IMR-90 (cell line): ENCODE measurements at regions not wholly inside any gene's neighbourhood (a gene's known extent, or its start where the extent isn't known, plus 50 kb on each side); places are given as distances from the start of the nearest gene placed in this dataset.

ENCODE experiments used
- ATAC-seq: fragments of 200-7000 bp; cut with Tn5 transposase; 2 replicates; pipeline ENCODE4 v1.9.1; 2020; ENCODE audit warnings: low read depth, mild to moderate bottlenecking, moderate library complexity
- BruUV-seq: library from RNA; stranded (reverse); fragments of 400-500 nt; replicated peaks from 2 replicates; lab custom pipeline; 2021; lab: Mats Ljungman, UMichigan
- CTCF ChIA-PET: fragments of 300-600 bp; formaldehyde crosslinking; extraction: SDS; loops from one replicate; lab custom pipeline; 2021; ENCODE audit warnings: antibody characterized with exemption; lab: Yijun Ruan, JAX
- POLR2A ChIA-PET: fragments of 300-600 bp; sonication (Branson Sonifier 250); formaldehyde crosslinking; loops from one replicate; lab custom pipeline; 2022; ENCODE audit warnings: antibody characterized with exemption; ENCODE audit not compliant: unreplicated experiment; lab: Charles Lee
- DNase-seq: peaks from one replicate; pipeline ENCODE4 v3.0.0; 2013
- H2AFZ ChIP-seq: replicated peaks from 2 replicates; pipeline ENCODE3; 2013; ENCODE audit warnings: low read length, mild to moderate bottlenecking; ENCODE audit not compliant: poor library complexity
- H2AK5ac ChIP-seq: 2 replicates; pipeline ENCODE4 v1.6.1; 2013; ENCODE audit warnings: low read depth, low read length, inconsistent platforms
- H2AK9ac ChIP-seq: replicated peaks from 2 replicates; pipeline ENCODE3; 2013; ENCODE audit warnings: mild to moderate bottlenecking, low read depth, low read length, moderate library complexity; ENCODE audit not compliant: poor library complexity
- H2BK120ac ChIP-seq: 2 replicates; pipeline ENCODE4 v1.6.1; 2013; ENCODE audit warnings: low read depth, low read length, inconsistent platforms
- H2BK15ac ChIP-seq: 3 replicates; pipeline ENCODE4 v1.6.1; 2013; ENCODE audit warnings: low read depth, low read length, inconsistent platforms
- H2BK20ac ChIP-seq: 2 replicates; pipeline ENCODE4 v1.6.1; 2013; ENCODE audit warnings: low read depth, mild to moderate bottlenecking, inconsistent platforms, low read length, moderate library complexity
- H2BK5ac ChIP-seq: 2 replicates; pipeline ENCODE4 v1.6.1; 2013; ENCODE audit warnings: mild to moderate bottlenecking, low read depth, low read length, inconsistent platforms; ENCODE audit not compliant: poor library complexity, severe bottlenecking
- H3K14ac ChIP-seq: replicated peaks from 2 replicates; pipeline ENCODE4 v1.6.1; 2013; ENCODE audit warnings: low read depth, low read length, inconsistent platforms
- H3K18ac ChIP-seq: 2 replicates; pipeline ENCODE4 v1.6.1; 2013; ENCODE audit warnings: low read depth, low read length, control low read depth
- H3K23ac ChIP-seq: 2 replicates; pipeline ENCODE4 v1.6.1; 2013; ENCODE audit warnings: low read depth, low read length, inconsistent platforms
- H3K27ac ChIP-seq: 2 replicates; pipeline ENCODE4 v1.5.1; 2013; ENCODE audit warnings: mild to moderate bottlenecking, control low read depth, low read length; ENCODE audit not compliant: insufficient read depth
- H3K27me3 ChIP-seq: 2 replicates; pipeline ENCODE4 v1.6.1; 2013; ENCODE audit warnings: low read length; ENCODE audit not compliant: control insufficient read depth, insufficient read depth
- H3K36me3 ChIP-seq: 2 replicates; pipeline ENCODE4 v1.6.1; 2013; ENCODE audit warnings: low read length, mixed read lengths; ENCODE audit not compliant: control insufficient read depth, insufficient read depth
- H3K4ac ChIP-seq: 2 replicates; pipeline ENCODE4 v1.6.1; 2013; ENCODE audit warnings: low read depth, low read length, inconsistent platforms
- H3K4me1 ChIP-seq: 2 replicates; pipeline ENCODE4 v1.6.1; 2013; ENCODE audit warnings: low read length, mixed read lengths; ENCODE audit not compliant: control insufficient read depth, insufficient read depth
- H3K4me2 ChIP-seq: 2 replicates; pipeline ENCODE4 v1.6.1; 2013; ENCODE audit warnings: low read depth, mild to moderate bottlenecking, control low read depth, low read length, moderate library complexity
- H3K4me3 ChIP-seq: 2 replicates; pipeline ENCODE4 v1.5.1; 2013; ENCODE audit warnings: low read depth, mild to moderate bottlenecking, control low read depth, low read length, moderate library complexity; ENCODE audit not compliant: insufficient read depth
- H3K56ac ChIP-seq: 2 replicates; pipeline ENCODE4 v1.6.1; 2013; ENCODE audit warnings: low read length, inconsistent platforms; ENCODE audit not compliant: insufficient read depth; ENCODE audit errors: extremely low read depth
- H3K79me1 ChIP-seq, 2 experiments: 2 replicates each; pipeline ENCODE4 v1.6.1; 2013; ENCODE audit warnings: low read length in 2 of 2, inconsistent platforms in 1 of 2, low read depth in 1 of 2
- H3K9ac ChIP-seq: 2 replicates; pipeline ENCODE4 v1.6.1; 2013; ENCODE audit warnings: low read depth, low read length, control low read depth
- H3K9me1 ChIP-seq: 2 replicates; pipeline ENCODE4 v1.6.1; 2013; ENCODE audit warnings: low read length, inconsistent platforms; ENCODE audit not compliant: insufficient read depth
- H3K9me3 ChIP-seq: 2 replicates; pipeline ENCODE4 v1.6.1; 2013; ENCODE audit warnings: low read length; ENCODE audit not compliant: control insufficient read depth, insufficient read depth
- H4K20me1 ChIP-seq: 2 replicates; pipeline ENCODE4 v1.6.1; 2013; ENCODE audit warnings: low read length, inconsistent platforms; ENCODE audit not compliant: insufficient read depth
- H4K5ac ChIP-seq: 2 replicates; pipeline ENCODE4 v1.6.1; 2013; ENCODE audit warnings: mild to moderate bottlenecking, low read depth, low read length, control low read depth
- H4K8ac ChIP-seq, 2 experiments: 2 replicates each; pipeline ENCODE4 v1.6.1; 2013; ENCODE audit warnings: low read depth in 2 of 2, low read length in 2 of 2, control low read depth in 1 of 2, inconsistent platforms in 1 of 2
- H4K91ac ChIP-seq: 2 replicates; pipeline ENCODE4 v1.6.1; 2013; ENCODE audit warnings: low read depth, low read length, inconsistent platforms; ENCODE audit not compliant: insufficient read depth
- BHLHE40 ChIP-seq: fragments of 150-350 bp; IDR thresholded peaks from 2 replicates; pipeline ENCODE4 v1.6.1; 2016; ENCODE audit warnings: mild to moderate bottlenecking, low read depth, low read length
- CEBPB ChIP-seq: IDR thresholded peaks from 2 replicates; pipeline ENCODE4 v1.6.1; 2012; ENCODE audit warnings: low read depth, low read length, improper control_type of control experiment
- CHD1 ChIP-seq: IDR thresholded peaks from 2 replicates; pipeline ENCODE4 v1.6.1; 2012; ENCODE audit warnings: low read depth, low read length, improper control_type of control experiment
- FOS ChIP-seq: fragments of 150-350 bp; IDR thresholded peaks from 2 replicates; pipeline ENCODE4 v1.6.1; 2016; ENCODE audit warnings: low read depth, low read length
- MAFK ChIP-seq: IDR thresholded peaks from 2 replicates; pipeline ENCODE4 v1.6.1; 2012; ENCODE audit warnings: low read depth, low read length, improper control_type of control experiment
- MAZ ChIP-seq: IDR thresholded peaks from 2 replicates; pipeline ENCODE4 v1.6.1; 2012; ENCODE audit warnings: low read depth, mild to moderate bottlenecking, low read length, improper control_type of control experiment, moderate library complexity, borderline replicate concordance
- MXI1 ChIP-seq: IDR thresholded peaks from 2 replicates; pipeline ENCODE4 v1.6.1; 2012; ENCODE audit warnings: low read depth, mild to moderate bottlenecking, low read length, moderate library complexity, borderline replicate concordance
- NFE2L2 ChIP-seq: fragments of 150-350 bp; IDR thresholded peaks from 2 replicates; pipeline ENCODE4 v1.6.1; 2016; ENCODE audit warnings: low read depth, mild to moderate bottlenecking, low read length
- POLR2A ChIP-seq: IDR thresholded peaks from 2 replicates; pipeline ENCODE4 v1.6.1; 2012; ENCODE audit warnings: mild to moderate bottlenecking, low read depth, low read length
- RAD21 ChIP-seq: IDR thresholded peaks from 2 replicates; pipeline ENCODE4 v1.6.1; 2012; ENCODE audit warnings: low read length, improper control_type of control experiment
- RCOR1 ChIP-seq: IDR thresholded peaks from 2 replicates; pipeline ENCODE4 v1.6.1; 2012; ENCODE audit warnings: mild to moderate bottlenecking, low read length, improper control_type of control experiment; ENCODE audit not compliant: insufficient replicate concordance
- RFX5 ChIP-seq: IDR thresholded peaks from 2 replicates; pipeline ENCODE4 v1.8.0; 2012; ENCODE audit warnings: low read depth, mild to moderate bottlenecking, low read length, moderate library complexity
- SMC3 ChIP-seq: fragments of 150-350 bp; IDR thresholded peaks from 2 replicates; pipeline ENCODE4 v1.6.1; 2016; ENCODE audit warnings: low read depth, mild to moderate bottlenecking, antibody characterized with exemption, low read length, moderate library complexity
- WGBS, 2 experiments: methylation state at CpG; one replicate each; pipeline versions ENCODE4 v1.1.5 to v1.1.7; 2013; ENCODE audit warnings: missing lambda C conversion rate in 2 of 2; ENCODE audit not compliant: insufficient read length in 1 of 2; ENCODE audit errors: extremely low coverage in 2 of 2; 5-methylcytosine and 5-hydroxymethylcytosine counted together
- dilution Hi-C: fragments of 300-500 bp; cut with HindIII; formaldehyde crosslinking; loops from one replicate; pipeline ENCODE4 v1.14.3; 2018; ENCODE audit warnings: low sequenced_read_pairs; ENCODE audit not compliant: unreplicated experiment
- in situ Hi-C: fragments of 300-500 bp; cut with MboI; formaldehyde crosslinking; loops from 3 replicates; pipeline ENCODE4 v1.14.3; 2019; ENCODE audit warnings: low sequenced_read_pairs, inconsistent platforms, mixed read lengths
- intact Hi-C: fragments of 100-400 bp; cut with micrococcal nuclease; formaldehyde crosslinking; loops from 2 replicates; pipeline ENCODE4 v1.10.0; 2022
- TF ChIP-seq, protein P1 (sequence below): conservative IDR thresholded peaks from 2 replicates; pipeline ENCODE4 v1.5.1; 2012; ENCODE audit warnings: mild to moderate bottlenecking, low read depth, low read length, improper control_type of control experiment
- TF ChIP-seq, protein P2 (sequence below): fragments of 150-350 bp; IDR thresholded peaks from 2 replicates; pipeline ENCODE4 v1.6.1; 2017; ENCODE audit warnings: mild to moderate bottlenecking, antibody characterized with exemption, low read length, low read depth
- TF ChIP-seq, protein P3 (sequence below): fragments of 150-350 bp; IDR thresholded peaks from 2 replicates; pipeline ENCODE4 v1.6.1; 2016; ENCODE audit warnings: low read depth, mild to moderate bottlenecking, low read length, moderate library complexity, borderline replicate concordance

DNA sequence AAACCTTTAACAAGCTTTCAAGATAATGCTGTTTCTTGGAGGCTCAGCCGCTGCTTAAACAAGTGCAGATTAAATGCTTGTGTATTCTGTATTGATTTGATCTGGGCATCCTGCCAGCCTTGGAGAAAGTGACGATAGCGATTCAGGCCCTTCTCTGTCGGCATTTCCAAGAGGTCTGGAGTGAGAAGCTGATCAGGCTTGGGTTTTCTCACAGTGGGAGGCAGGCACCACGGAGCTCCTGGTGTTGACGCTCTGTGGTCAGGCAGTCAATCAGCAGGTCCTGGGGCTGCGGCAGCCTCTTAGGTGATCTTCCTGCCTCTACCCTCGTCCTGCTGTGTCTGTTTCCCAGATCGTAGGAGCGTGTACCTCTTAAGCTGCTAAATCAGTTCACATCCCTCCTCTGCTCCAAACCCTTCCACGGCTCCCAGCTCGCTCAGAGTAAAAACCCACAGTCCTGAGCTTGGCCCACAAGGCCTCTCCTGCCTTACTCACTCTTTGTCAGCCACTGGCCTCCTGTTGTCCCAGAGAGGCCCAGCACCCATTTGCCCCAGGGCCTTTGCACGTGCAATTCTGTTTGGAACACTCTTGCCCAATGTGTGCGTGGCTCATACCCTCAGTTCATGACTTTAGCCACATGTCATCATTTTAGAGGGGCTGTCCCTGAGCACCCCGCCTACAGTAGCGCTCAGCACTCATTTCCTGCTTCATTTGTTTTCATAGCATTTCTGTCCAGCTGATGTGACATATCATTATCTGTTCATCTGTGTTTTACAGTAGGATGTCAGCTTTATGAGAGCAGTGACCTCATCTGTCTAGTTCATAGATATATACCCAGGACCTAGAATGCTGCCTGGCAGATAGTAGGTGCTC, 155.4 kb downstream of the AACS start:
- DNase-seq (no peak), ATAC-seq (no peak)
- Histone ChIP-seq H3K18ac (no peak overlapping the region), H2BK5ac (no peak overlapping the region), H3K9me3 (no peaks in the 10 kb centered on the region), H3K14ac (no peak overlapping the region), H3K4ac (no peak overlapping the region), H3K27ac (no peak overlapping the region), H3K56ac (no peak overlapping the region), H4K20me1 (no peaks in the 10 kb centered on the region), H2AK9ac (no peak overlapping the region), H2BK20ac (no peak overlapping the region), H3K4me1 (no peaks in the 10 kb centered on the region), H4K5ac (no peak overlapping the region), H3K9ac (no peak overlapping the region), H3K27me3 (no peaks in the 10 kb centered on the region), H3K9me1 (no peaks in the 10 kb centered on the region), H2AK5ac (no peak overlapping the region), H3K36me3 (no peaks in the 10 kb centered on the region), H2BK15ac (no peak overlapping the region), H2AFZ (no peak overlapping the region), H4K91ac (no peak overlapping the region), H3K23ac (no peak overlapping the region), H3K4me2 (no peak overlapping the region), H4K8ac (no peak overlapping the region), H2BK120ac (no peak overlapping the region), H3K4me3 (no peak overlapping the region), H3K79me1 (no peaks in the 10 kb centered on the region)
- in situ Hi-C loops (no loop called here), intact Hi-C loops (no loop called here), dilution Hi-C loops (no loop called here)
- WGBS, 2 experiments = 47% methylated on average over 8 of the region's 16 CpGs; no CpG with 5 or more reads in 1 of the 2 experiments
- ChIA-PET CTCF (no interaction called here), POLR2A (no interaction called here)
- no TSS peak for BruUV-seq
- TF ChIP-seq RFX5 (no peak), MAFK (no peak), NFE2L2 (no peak), RCOR1 (no peak), BHLHE40 (no peak), POLR2A (no peak), MAZ (no peak), FOS (no peak), MXI1 (no peak), CEBPB (no peak), SMC3 (no peak), CHD1 (no peak), RAD21 (no peak)
- TF ChIP-seq, protein P1, sequence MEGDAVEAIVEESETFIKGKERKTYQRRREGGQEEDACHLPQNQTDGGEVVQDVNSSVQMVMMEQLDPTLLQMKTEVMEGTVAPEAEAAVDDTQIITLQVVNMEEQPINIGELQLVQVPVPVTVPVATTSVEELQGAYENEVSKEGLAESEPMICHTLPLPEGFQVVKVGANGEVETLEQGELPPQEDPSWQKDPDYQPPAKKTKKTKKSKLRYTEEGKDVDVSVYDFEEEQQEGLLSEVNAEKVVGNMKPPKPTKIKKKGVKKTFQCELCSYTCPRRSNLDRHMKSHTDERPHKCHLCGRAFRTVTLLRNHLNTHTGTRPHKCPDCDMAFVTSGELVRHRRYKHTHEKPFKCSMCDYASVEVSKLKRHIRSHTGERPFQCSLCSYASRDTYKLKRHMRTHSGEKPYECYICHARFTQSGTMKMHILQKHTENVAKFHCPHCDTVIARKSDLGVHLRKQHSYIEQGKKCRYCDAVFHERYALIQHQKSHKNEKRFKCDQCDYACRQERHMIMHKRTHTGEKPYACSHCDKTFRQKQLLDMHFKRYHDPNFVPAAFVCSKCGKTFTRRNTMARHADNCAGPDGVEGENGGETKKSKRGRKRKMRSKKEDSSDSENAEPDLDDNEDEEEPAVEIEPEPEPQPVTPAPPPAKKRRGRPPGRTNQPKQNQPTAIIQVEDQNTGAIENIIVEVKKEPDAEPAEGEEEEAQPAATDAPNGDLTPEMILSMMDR = no peak
- TF ChIP-seq, protein P2, sequence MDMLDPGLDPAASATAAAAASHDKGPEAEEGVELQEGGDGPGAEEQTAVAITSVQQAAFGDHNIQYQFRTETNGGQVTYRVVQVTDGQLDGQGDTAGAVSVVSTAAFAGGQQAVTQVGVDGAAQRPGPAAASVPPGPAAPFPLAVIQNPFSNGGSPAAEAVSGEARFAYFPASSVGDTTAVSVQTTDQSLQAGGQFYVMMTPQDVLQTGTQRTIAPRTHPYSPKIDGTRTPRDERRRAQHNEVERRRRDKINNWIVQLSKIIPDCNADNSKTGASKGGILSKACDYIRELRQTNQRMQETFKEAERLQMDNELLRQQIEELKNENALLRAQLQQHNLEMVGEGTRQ = no peak
- TF ChIP-seq, protein P3, sequence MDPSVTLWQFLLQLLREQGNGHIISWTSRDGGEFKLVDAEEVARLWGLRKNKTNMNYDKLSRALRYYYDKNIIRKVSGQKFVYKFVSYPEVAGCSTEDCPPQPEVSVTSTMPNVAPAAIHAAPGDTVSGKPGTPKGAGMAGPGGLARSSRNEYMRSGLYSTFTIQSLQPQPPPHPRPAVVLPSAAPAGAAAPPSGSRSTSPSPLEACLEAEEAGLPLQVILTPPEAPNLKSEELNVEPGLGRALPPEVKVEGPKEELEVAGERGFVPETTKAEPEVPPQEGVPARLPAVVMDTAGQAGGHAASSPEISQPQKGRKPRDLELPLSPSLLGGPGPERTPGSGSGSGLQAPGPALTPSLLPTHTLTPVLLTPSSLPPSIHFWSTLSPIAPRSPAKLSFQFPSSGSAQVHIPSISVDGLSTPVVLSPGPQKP = no peak
